ENCODE measurements at regions not wholly inside any gene's neighbourhood (a gene's known extent, or its start where the extent isn't known, plus 50 kb on each side); places are given as distances from the start of the nearest gene placed in this dataset.

GRCh38 chr6:112401083-112401482, 54.0 kb downstream of the RFPL4B start:
- ChIA-PET CTCF (no interaction called here), POLR2A (no interaction called here)
- H3K27ac ChIP-seq (ENCODE audit: low read length) = no peak overlapping the region
- H3K27me3 ChIP-seq (ENCODE audit: control insufficient read depth, insufficient read depth, low read length) = no peaks in the 10 kb centered on the region
- H3K4me3 ChIP-seq (ENCODE audit: low read depth in 2 of 2, low read length in 2 of 2) = no peak overlapping the region
- H3K4me1 ChIP-seq (ENCODE audit: control insufficient read depth, insufficient read depth, low read length) = no peaks in the 10 kb centered on the region
- BruUV-seq (replicated peaks) = no TSS peak
- intact Hi-C loops (cut with micrococcal nuclease; ENCODE audit: unreplicated experiment) (no loop called here), in situ Hi-C loops (cut with HindIII; ENCODE audit: low pct_unique_long_range_greater_than_20kb, low sequenced_read_pairs) (no loop called here)
- DNase-seq (ENCODE audit: low read depth, low spot score) = no peak
- H3K9me3 ChIP-seq (ENCODE audit: control insufficient read depth, insufficient read depth, low read depth, low read length) = no peaks in the 10 kb centered on the region; the same call in 1 of the 2 replicates
- no peaks in the 10 kb centered on the region for H3K36me3 ChIP-seq (ENCODE audit: control insufficient read depth, insufficient read depth, low read length)
- no peak for TF ChIP-seq POLR2AphosphoS5 (IDR thresholded peaks at IDR 0.05; ENCODE audit: low read depth, low read length)
- no peak for TF ChIP-seq CTCF (IDR thresholded peaks at IDR 0.05)
- TF ChIP-seq SIN3A (IDR thresholded peaks at IDR 0.05; ENCODE audit: borderline replicate concordance, insufficient read depth, low read depth, low read length) = no peak
- no peak for TF ChIP-seq TCF7L2 (IDR thresholded peaks at IDR 0.05; ENCODE audit: low read depth, low read length)
- TF ChIP-seq REST (IDR thresholded peaks at IDR 0.05; ENCODE audit: insufficient read depth in 1 of 2, low read depth in 2 of 2, low read length in 1 of 2) = no peak
- ATAC-seq = no peak

- Histone ChIP-seq H3K4me3 (ENCODE audit: low read depth in 2 of 2, low read length in 2 of 2) (no peak overlapping the region), H3K9me3 (ENCODE audit: control insufficient read depth, insufficient read depth, low read depth, low read length) (no peaks in the 10 kb centered on the region), H3K27ac (ENCODE audit: low read length) (no peak overlapping the region), H3K4me1 (ENCODE audit: control insufficient read depth, insufficient read depth, low read length) (no peaks in the 10 kb centered on the region), H3K27me3 (ENCODE audit: control insufficient read depth, insufficient read depth, low read length) (no peaks in the 10 kb centered on the region), H3K36me3 (ENCODE audit: control insufficient read depth, insufficient read depth, low read length) (no peaks in the 10 kb centered on the region)
- intact Hi-C loops (cut with micrococcal nuclease; ENCODE audit: unreplicated experiment) (no loop called here), in situ Hi-C loops (cut with HindIII; ENCODE audit: low pct_unique_long_range_greater_than_20kb, low sequenced_read_pairs) (no loop called here)
- ChIA-PET POLR2A (no interaction called here), CTCF (no interaction called here)
- DNase-seq (ENCODE audit: low read depth, low spot score) (no peak), ATAC-seq (no peak)
- BruUV-seq (replicated peaks) = no TSS peak
- TF ChIP-seq CTCF (IDR thresholded peaks at IDR 0.05) (no peak), REST (IDR thresholded peaks at IDR 0.05; ENCODE audit: insufficient read depth in 1 of 2, low read depth in 2 of 2, low read length in 1 of 2) (no peak), TCF7L2 (IDR thresholded peaks at IDR 0.05; ENCODE audit: low read depth, low read length) (no peak), SIN3A (IDR thresholded peaks at IDR 0.05; ENCODE audit: borderline replicate concordance, insufficient read depth, low read depth, low read length) (no peak), POLR2AphosphoS5 (IDR thresholded peaks at IDR 0.05; ENCODE audit: low read depth, low read length) (no peak)
Observed at GRCh38 chr6:112407101-112407590, 60.0 kb downstream of the RFPL4B start.
